A673 (cell line): ENCODE measurements at regions not wholly inside any gene's neighbourhood (a gene's known extent, or its start where the extent isn't known, plus 50 kb on each side); places are given as distances from the start of the nearest gene placed in this dataset.

ENCODE experiments used
- BruUV-seq: library from RNA; stranded (reverse); fragments of 400-500 nt; replicated peaks from 2 replicates; lab custom pipeline; 2021; lab: Mats Ljungman, UMichigan
- CTCF ChIA-PET: fragments of 300-600 bp; sonication (Branson Sonifier 250); formaldehyde crosslinking; loops from one replicate; lab custom pipeline; 2022; ENCODE audit warnings: antibody characterized with exemption; lab: Charles Lee
- POLR2A ChIA-PET: fragments of 300-600 bp; sonication (Branson Sonifier 250); formaldehyde crosslinking; loops from one replicate; lab custom pipeline; 2022; ENCODE audit warnings: antibody characterized with exemption; ENCODE audit not compliant: low non-redundant PET; lab: Charles Lee
- DNase-seq: peaks from one replicate; pipeline ENCODE4 v3.0.0-alpha.2; 2015; ENCODE audit warnings: low spot score
- H3K27ac ChIP-seq: fragments of 200-600 bp; sonication (generic); 2 replicates; pipeline ENCODE4 v1.5.1; 2016; ENCODE audit warnings: mixed run types, low read depth, mild to moderate bottlenecking, mixed read lengths, antibody characterized with exemption, low read length; ENCODE audit not compliant: poor library complexity, severe bottlenecking
- H3K27me3 ChIP-seq: fragments of 200-600 bp; sonication (generic); replicated peaks from 2 replicates; pipeline ENCODE4 v1.6.1; 2017; ENCODE audit warnings: mixed run types, low read depth, mild to moderate bottlenecking, mixed read lengths, antibody characterized with exemption, low read length; ENCODE audit not compliant: insufficient read depth, poor library complexity
- H3K36me3 ChIP-seq: fragments of 200-600 bp; sonication (generic); 2 replicates; pipeline ENCODE4 v1.6.1; 2016; ENCODE audit warnings: mixed run types, mild to moderate bottlenecking, mixed read lengths, antibody characterized with exemption, low read length; ENCODE audit not compliant: insufficient read depth, poor library complexity, severe bottlenecking
- H3K4me1 ChIP-seq: fragments of 200-600 bp; sonication (generic); 2 replicates; pipeline ENCODE4 v1.6.1; 2017; ENCODE audit warnings: mixed run types, mild to moderate bottlenecking, mixed read lengths, antibody characterized with exemption, low read length; ENCODE audit not compliant: insufficient read depth, poor library complexity, severe bottlenecking
- H3K4me3 ChIP-seq: fragments of 200-600 bp; sonication (generic); 2 replicates; pipeline ENCODE4 v1.5.1; 2016; ENCODE audit warnings: low read depth, mixed run types, mild to moderate bottlenecking, mixed read lengths, low read length; ENCODE audit not compliant: poor library complexity, severe bottlenecking
- H3K9me3 ChIP-seq: fragments of 200-600 bp; sonication (generic); 2 replicates; pipeline ENCODE4 v1.6.1; 2016; ENCODE audit warnings: mixed run types, low read depth, mild to moderate bottlenecking, mixed read lengths, antibody characterized with exemption, low read length; ENCODE audit not compliant: poor library complexity, severe bottlenecking
- EZH2 ChIP-seq: fragments of 200-600 bp; sonication (generic); IDR thresholded peaks from 2 replicates; pipeline ENCODE4 v1.6.1; 2017; ENCODE audit warnings: borderline replicate concordance, low read depth, mild to moderate bottlenecking, mixed read lengths, antibody characterized with exemption, low read length; ENCODE audit not compliant: poor library complexity, severe bottlenecking
- intact Hi-C: fragments of 100-400 bp; cut with micrococcal nuclease; formaldehyde crosslinking; loops from one replicate; pipeline ENCODE4 v1.10.0; 2022; ENCODE audit not compliant: unreplicated experiment
- TF ChIP-seq, protein P1 (sequence below): fragments of 300-800, 200-600 bp; sonication (generic); conservative IDR thresholded peaks from 2 replicates; pipeline ENCODE4 v1.5.1; 2017; ENCODE audit warnings: low read depth, mild to moderate bottlenecking, antibody characterized with exemption, low read length, moderate library complexity, mixed read lengths

- no TSS peak for BruUV-seq
- no peak overlapping the region for H3K4me3 ChIP-seq
- H3K4me1 ChIP-seq = no peaks in the 10 kb centered on the region
- no peaks in the 10 kb centered on the region for H3K36me3 ChIP-seq
- no peaks in the 10 kb centered on the region for H3K27me3 ChIP-seq
- CTCF ChIA-PET = no interaction called here
- POLR2A ChIA-PET = no interaction called here
- H3K9me3 ChIP-seq = no peaks in the 10 kb centered on the region
- TF ChIP-seq, protein P1, sequence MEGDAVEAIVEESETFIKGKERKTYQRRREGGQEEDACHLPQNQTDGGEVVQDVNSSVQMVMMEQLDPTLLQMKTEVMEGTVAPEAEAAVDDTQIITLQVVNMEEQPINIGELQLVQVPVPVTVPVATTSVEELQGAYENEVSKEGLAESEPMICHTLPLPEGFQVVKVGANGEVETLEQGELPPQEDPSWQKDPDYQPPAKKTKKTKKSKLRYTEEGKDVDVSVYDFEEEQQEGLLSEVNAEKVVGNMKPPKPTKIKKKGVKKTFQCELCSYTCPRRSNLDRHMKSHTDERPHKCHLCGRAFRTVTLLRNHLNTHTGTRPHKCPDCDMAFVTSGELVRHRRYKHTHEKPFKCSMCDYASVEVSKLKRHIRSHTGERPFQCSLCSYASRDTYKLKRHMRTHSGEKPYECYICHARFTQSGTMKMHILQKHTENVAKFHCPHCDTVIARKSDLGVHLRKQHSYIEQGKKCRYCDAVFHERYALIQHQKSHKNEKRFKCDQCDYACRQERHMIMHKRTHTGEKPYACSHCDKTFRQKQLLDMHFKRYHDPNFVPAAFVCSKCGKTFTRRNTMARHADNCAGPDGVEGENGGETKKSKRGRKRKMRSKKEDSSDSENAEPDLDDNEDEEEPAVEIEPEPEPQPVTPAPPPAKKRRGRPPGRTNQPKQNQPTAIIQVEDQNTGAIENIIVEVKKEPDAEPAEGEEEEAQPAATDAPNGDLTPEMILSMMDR = no peak
- TF ChIP-seq EZH2 = no peak
- DNase-seq = no peak
- no peak overlapping the region for H3K27ac ChIP-seq
- intact Hi-C loops = no loop called here
Measured at GRCh38 chr15:93583552-93583951, 494.5 kb upstream of the RGMA start.

- ChIA-PET POLR2A (no interaction called here), CTCF (no interaction called here)
- DNase-seq = no peak
- H3K9me3 ChIP-seq = no peaks in the 10 kb centered on the region
- no peak overlapping the region for H3K4me3 ChIP-seq
- intact Hi-C loops = no loop called here
- H3K27ac ChIP-seq = no peak overlapping the region
- BruUV-seq = no TSS peak
- H3K27me3 ChIP-seq = no peaks in the 10 kb centered on the region
- TF ChIP-seq, protein P1 = no peak
- TF ChIP-seq EZH2 = no peak
- H3K36me3 ChIP-seq = no peaks in the 10 kb centered on the region
- no peaks in the 10 kb centered on the region for H3K4me1 ChIP-seq
Measured at GRCh38 chr15:93570527-93570926, 481.5 kb upstream of the RGMA start.

GRCh38 chr15:93566762-93567161 lies 477.8 kb upstream of the RGMA start:
- DNase-seq = peak; percentile 4

More at GRCh38 chr15:93566762-93567161, 477.8 kb upstream of the RGMA start:
- POLR2A ChIA-PET = no interaction called here
- Histone ChIP-seq H3K9me3 (no peaks in the 10 kb centered on the region), H3K36me3 (no peaks in the 10 kb centered on the region), H3K27ac (no peak overlapping the region), H3K27me3 (no peaks in the 10 kb centered on the region), H3K4me1 (no peaks in the 10 kb centered on the region), H3K4me3 (no peak overlapping the region)
- intact Hi-C loops = no loop called here
- BruUV-seq = no TSS peak
- CTCF ChIA-PET = no interaction called here
- no peak for TF ChIP-seq EZH2
- TF ChIP-seq, protein P1 = no peak
